ENCODE measurements at regions not wholly inside any gene's neighbourhood (a gene's known extent, or its start where the extent isn't known, plus 50 kb on each side); places are given as distances from the start of the nearest gene placed in this dataset.

- DNase-seq = no peak
Observed at GRCh38 chr13:29713839-29714238, 118.4 kb upstream of the SLC7A1 start.

DNA sequence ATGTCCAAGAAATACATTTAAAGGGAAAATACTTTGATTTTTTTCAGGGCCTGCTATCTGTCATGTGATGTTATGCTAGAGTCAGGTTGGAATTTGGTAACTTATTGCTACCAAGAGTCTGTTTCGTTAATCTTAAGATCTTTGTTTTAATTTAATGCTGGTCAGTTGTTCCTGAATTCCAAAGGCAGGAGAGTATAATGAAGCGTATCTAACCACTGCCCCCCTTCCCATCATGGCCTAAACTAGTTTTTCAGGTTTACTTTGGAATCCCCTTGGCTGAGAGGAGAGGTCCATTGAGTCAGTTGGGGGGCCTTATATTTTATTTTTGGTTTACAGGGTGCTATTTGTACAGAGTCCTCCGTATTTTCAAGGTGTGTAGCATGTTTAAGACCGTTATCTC lies 116.3 kb upstream of the SLC7A1 start:
- no peak for DNase-seq

DNA sequence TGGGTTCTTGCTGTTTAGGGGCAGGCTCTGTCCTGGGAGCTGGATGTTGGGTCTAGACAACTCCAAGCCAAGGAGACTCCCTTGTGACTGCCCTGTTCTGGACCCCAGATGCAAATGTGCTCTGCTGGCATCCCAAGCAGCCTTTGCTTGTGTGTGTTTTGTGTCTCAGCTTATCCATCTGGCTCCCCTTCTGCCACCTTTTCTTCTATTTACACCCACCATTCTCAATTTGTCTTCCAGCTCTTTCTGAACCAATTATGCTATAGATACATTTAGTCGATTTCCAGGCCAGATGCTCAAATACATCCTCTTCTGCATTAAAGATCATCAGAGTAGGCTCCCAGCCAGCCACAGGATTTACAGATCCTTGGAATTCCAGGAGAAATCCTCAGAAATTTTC lies 115.0 kb upstream of the SLC7A1 start:
- DNase-seq = no peak

- DNase-seq = peak; percentile 99
Observed at GRCh38 chr13:29709407-29710069, 114.0 kb upstream of the SLC7A1 start.

GRCh38 chr13:29707876-29708543 lies 112.5 kb upstream of the SLC7A1 start:
- peak; percentile 34 for DNase-seq

- DNase-seq = no peak
Observed at GRCh38 chr13:29706923-29707322, 111.4 kb upstream of the SLC7A1 start.

DNA sequence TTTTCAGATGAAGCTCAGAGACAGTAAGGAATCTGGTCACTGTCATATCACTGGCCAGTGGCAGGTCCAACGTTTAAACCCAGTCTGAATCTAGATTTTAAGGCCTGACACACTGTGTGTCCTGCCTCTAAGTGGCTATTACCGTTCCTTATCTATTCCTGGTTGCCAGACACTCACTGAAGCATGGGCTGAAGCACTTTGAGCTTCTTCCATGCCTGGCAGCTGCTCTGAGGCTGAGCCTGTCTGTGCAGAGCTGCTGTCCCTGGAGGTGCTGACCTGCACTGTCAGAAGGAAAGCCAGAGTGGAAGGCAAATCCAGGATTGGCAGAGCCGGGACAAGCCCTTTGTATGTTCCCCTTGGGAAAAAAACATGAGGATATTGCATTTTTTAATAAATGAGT lies 109.2 kb upstream of the SLC7A1 start:
- DNase-seq = no peak

DNA sequence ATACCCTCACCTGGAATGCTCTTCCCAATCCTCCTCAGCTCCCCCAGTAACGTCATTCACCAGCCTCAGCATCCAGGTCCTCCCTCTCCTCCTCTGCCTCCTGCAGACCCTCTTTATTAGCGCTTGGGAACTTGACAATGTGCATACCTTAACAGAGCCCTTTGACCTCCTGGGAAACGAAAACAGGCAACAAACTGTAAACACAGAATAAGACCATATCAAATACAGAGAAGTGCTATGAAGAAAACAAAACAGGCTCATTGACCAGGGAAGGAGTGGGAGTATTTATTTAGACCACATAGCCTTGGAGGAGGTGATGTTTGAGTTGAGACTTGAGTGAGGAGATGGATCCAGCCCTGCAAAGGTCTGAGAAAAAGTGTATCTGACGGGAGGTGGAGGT lies 107.9 kb upstream of the SLC7A1 start:
- no peak for DNase-seq

DNA sequence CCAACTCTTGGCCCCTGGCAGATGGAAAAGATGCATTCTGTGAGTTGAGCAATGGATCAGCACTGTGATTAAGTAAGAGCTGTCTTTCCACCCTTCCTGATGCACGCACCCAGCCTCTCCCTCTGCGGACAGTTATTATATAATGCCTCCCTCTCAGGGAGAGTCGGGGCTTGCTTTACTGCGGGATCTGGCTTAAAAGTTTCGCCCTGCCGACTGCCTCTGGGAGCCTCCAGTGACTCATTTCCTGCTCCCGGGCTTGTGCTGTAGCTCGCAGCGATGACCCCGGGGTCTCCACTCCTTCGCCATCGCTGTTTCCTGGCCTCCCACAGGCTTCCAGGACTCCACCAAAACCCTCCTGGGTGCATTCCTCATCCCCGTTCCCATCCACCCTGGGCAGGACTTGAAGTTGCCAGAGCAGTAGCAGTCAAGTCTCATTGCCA lies 107.4 kb upstream of the SLC7A1 start:
- DNase-seq = no peak

- DNase-seq = no peak
Observed at GRCh38 chr13:29698106-29698505, 102.6 kb upstream of the SLC7A1 start.

DNA sequence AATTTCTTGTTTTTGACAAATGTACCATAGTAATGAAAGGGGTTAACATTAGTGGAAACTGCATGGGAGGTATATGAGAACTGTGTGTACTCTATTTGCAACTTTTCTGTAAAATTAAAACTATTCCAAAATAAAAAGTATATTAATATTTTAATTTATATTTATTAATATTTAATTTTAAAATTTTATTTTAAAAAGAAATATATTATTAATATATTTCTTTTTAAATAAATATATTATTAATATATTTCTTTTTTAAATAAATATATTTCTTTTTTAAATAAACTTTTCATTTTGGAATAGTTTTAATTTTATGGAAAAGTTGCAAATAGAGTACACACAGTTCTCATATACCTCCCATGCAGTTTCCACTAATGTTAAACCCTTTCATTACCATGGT lies 101.1 kb upstream of the SLC7A1 start:
- DNase-seq = no peak

DNA sequence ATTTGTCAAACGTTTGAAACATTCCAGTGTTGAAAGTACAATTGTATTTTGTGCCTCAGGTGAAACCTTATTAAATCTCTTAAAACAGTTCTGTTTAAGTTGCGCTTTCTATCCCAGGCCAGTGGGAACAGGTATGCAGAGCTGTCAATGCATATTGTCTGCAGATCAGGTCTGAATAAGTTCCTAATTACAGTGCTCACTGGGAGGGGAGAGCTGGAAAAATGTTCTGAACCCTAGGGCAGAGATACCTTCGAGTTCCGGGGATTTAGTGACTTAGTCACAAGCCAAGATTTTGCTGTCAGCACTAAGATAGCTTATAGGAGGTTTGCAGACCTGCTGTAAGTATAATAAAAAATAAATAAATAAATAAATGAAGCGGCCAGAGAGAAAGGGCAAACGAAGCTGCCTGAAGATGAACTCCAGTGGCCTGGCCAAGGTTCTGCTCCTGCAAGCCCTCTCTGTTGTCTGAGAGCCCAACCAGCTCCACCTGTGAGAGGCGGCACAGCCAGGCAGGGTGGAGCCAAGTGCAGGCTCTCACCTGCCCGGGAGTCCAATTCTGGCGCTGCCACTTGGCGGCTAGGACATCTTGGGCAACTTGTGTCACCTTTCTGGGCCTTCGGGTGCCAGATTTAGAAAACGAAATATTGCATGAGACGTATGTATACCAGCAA lies 97.9 kb upstream of the SLC7A1 start:
- DNase-seq = no peak

GRCh38 chr13:29689548-29689947 lies 94.1 kb upstream of the SLC7A1 start:
- no peak for DNase-seq

DNA sequence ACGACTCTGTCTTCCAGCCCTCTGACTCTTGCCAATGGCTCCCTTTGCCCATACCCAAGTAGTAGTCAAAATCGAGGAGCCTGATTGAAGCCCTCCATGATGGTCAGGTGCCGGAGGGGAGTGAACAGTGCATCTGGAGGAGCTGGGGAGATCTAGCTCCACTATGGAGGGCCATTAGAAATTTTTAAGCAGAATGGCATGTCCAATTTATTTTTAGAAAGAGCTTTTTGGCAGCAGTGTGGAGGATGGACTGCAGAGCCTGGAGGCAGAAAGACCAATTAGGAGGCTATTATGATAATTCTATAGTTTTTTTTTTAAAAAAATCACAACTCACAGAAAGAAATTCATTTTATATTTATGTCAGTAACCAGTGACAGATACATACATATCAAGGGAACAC lies 92.7 kb upstream of the SLC7A1 start:
- DNase-seq = no peak

GRCh38 chr13:29684441-29684840 lies 89.0 kb upstream of the SLC7A1 start:
- DNase-seq = no peak

DNA sequence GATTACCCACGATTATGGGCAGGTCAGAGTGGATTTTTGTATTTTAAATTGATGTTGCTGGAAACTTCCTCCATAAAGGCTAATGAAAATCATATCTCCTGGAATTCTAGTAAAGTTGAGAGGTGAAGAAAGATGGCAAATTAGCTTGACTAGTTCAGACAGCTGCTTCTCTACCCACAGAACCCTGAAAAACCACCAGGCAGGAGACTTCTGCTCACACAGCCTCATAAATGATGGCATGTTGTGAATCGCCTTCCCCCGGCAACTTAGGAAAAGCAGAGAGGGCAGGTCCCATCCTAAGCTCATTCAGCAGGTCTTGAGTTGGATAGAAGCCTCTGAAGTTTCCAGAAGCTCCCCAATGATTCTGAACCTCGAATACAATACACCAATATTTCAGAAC lies 87.6 kb upstream of the SLC7A1 start:
- DNase-seq = no peak

DNA sequence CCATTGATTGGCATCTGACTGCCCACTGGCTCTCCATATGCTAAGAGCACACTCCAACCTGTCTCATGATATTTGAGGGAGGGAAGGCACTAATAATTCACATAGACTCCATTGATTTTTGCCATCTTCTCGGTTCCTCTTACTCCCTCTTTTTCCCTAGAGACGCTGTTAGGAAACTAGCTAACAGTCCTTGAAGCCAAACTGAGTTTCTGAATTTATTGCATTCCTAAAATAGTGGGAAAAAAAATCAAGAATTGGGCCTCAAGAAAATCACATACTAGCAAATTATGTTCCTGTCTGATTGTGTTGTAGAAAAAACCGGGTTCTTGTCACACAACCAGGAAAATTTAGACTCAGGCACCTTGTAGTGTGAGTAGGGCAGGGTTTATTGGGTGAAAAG lies 86.4 kb upstream of the SLC7A1 start:
- no peak for DNase-seq

- DNase-seq = peak; percentile 54
Observed at GRCh38 chr13:29679396-29680053, 84.0 kb upstream of the SLC7A1 start.

DNA sequence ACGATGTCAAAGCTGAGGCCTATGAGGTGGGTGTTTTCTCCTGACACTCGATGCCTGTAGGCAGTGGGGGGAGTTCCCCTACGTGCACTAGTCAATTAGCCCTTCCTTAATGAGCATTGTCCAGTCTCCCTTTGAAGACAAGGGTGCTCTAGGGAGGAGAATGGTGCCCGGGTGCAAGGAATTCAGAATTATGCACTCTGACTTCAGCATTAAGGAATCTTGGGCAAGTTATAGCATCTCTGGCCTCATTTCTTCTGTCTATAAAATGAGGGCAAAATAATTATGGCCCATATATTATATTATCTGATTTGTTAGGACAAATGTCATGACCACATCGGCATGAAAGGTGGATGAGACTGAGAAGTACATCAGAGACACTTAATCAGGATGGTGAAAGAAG lies 82.1 kb upstream of the SLC7A1 start:
- DNase-seq = no peak

DNA sequence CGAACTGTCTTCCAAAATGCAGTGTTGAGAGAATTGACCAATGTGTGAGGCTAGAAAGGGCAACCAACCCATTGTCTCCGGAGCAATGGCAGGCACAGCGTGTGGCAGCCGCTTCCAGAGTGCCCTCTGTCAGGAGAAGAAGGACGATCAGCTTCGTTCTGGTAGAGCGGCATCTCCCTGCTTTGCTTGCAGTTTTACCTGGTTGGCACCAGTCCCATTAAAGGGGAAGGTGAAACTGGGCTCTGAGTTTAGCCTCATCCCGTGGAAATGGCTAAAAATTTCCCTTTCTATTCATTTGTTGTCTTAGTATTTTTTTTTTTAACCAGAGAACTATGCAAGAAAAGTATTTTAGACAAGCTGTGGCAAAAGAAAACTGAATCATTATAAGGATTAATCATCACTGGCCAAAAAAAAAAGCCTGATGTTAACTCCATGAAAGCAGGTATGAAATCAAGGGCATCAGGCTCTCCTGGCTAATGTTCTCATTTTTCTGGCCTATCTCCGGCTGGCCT lies 81.5 kb upstream of the SLC7A1 start:
- no peak for DNase-seq

- no peak for DNase-seq
Observed at GRCh38 chr13:29676535-29676934, 81.0 kb upstream of the SLC7A1 start.

DNA sequence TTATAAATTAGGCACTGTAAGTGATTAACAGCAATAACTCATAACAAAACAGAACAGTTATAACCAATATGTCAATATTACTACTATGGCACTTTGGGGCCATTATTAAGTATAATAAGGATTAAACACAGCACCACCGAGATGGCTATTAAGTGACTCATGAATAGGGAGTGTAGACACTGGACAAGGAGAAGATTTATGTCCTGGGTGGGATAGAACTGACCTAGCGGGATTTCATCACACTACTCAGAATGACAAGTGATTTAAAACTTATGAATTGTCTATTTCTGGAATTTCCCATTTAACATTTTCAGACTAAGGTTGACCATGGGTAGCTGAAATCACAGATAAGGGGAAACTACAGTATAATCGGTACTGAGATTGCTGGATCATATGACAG lies 79.0 kb upstream of the SLC7A1 start:
- DNase-seq = no peak

DNA sequence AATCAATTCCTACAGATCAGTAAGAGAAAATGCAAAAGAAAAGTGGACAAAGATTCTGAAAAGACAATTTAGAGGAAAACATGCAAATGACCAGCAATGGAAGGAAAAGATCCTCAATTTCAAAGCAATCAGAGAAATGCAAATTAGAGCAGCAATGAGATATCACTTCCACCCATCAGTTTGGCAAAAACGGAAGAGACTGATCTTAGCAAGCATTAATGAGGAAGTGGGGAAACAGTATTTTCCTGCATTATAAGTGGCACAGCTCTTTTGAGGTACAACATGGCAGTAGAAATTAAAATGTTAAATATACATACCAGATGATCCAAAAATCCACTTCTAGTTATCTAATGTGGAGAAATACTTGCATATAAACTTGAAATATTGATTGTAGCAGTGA lies 69.1 kb upstream of the SLC7A1 start:
- DNase-seq = no peak
